ENCODE measurements at regions not wholly inside any gene's neighbourhood (a gene's known extent, or its start where the extent isn't known, plus 50 kb on each side); places are given as distances from the start of the nearest gene placed in this dataset.

DNA sequence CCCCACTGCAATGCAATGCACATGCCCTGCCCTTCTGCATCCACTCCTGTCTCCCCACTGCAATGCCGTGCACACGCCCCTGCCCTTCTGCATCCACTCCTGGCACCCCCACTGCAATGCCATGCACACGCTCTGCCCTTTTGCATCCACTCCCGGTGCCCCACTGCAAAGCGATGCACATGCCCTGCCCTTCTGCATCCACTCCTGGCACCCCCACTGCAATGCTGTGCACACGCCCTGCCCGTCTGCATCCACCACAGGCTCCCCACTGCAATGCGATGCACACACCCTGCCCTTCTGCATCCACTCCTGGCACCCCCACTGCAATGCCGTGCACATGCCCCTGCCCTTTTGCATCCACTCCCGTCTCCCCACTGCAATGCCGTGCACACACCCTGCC is 98.1 kb downstream of the KCTD15 start:
- TF ChIP-seq EZH2phosphoT487 (IDR thresholded peaks at IDR 0.05) = no peak
- no peak for TF ChIP-seq CTCF (IDR thresholded peaks at IDR 0.05)
